HG03103 (cell line): ENCODE measurements at regions not wholly inside any gene's neighbourhood (a gene's known extent, or its start where the extent isn't known, plus 50 kb on each side); places are given as distances from the start of the nearest gene placed in this dataset.
A peak's percentile ranks its signal among the peaks of the same experiment; 100 is the strongest.

ENCODE experiments used
- ATAC-seq: cut with Tn5 transposase; IDR thresholded peaks from one replicate; pipeline ENCODE4 v1.9.1; 2021; ENCODE audit warnings: low read depth; ENCODE audit not compliant: unreplicated experiment

GRCh38 chr1:96962751-96963211 lies 241.2 kb downstream of the PTBP2 start:
- no peak for ATAC-seq

GRCh38 chr1:96964761-96965160 lies 243.2 kb downstream of the PTBP2 start:
- no peak for ATAC-seq

GRCh38 chr1:96966536-96967138 lies 245.1 kb downstream of the PTBP2 start:
- peak; percentile 81 for ATAC-seq

DNA sequence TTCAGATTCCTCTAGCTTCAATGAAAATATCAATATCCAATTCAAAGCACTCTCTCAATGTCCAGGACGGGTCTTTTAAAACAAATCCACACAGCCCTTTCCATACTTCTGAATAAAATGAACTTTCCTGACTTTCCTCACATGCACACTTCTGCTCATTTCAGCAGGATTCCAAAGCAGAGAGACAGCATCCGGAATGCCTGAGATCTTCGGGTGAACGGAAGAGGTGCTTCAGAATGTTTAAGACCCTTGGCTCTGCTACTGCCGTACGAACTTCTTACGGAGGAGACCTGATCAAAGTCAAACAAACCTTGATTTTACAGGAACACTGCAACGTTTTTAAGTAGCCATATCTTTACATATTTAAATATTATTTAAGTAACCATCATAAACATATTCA lies 245.7 kb downstream of the PTBP2 start:
- ATAC-seq = no peak

- no peak for ATAC-seq
These were observed 247.0 kb downstream of the PTBP2 start for GRCh38 chr1:96968541-96968940.

- ATAC-seq = no peak
These were observed 247.4 kb downstream of the PTBP2 start for GRCh38 chr1:96968983-96969382.

DNA sequence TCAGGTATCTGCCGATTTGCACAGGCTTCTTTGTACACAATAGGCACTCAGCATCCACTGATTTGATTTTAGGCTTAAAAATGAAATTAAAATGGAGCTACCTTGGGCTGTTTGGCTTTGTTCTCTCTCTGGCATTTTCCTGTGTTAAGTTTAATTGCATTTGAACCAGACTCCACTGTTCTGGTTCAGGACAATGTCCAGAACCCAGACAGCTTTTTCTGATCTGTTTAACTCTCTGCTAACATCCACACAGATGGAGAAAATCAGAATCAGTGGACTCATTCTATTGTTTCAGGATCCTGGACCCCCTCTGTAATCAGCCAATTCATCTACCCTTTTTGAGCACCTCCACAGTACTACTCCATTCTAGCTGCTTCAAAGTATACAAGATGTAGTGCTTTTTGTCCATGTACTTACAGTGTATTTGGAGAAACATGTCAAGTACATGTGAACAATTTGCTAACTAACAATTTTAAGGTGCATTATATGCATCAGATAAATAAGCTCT lies 248.1 kb downstream of the PTBP2 start:
- ATAC-seq = no peak

DNA sequence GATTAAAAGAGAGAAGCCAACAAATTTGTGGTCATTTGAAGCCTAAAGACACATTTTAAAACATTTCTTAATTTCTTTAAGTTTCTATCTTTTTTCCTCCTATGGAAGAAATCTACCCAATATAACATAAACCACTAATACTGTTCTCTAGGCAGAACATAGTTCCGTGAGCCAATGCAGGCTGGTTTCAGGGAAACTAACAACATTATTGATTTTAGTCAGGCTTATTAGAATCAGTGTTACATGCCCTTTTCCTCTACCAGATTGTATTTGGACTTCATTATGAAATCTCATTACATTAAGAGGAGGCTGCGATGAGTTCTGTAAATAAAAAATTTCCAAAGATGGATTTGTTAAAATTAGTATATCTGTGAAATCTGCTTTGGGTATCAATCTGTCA lies 249.9 kb downstream of the PTBP2 start:
- no peak for ATAC-seq

DNA sequence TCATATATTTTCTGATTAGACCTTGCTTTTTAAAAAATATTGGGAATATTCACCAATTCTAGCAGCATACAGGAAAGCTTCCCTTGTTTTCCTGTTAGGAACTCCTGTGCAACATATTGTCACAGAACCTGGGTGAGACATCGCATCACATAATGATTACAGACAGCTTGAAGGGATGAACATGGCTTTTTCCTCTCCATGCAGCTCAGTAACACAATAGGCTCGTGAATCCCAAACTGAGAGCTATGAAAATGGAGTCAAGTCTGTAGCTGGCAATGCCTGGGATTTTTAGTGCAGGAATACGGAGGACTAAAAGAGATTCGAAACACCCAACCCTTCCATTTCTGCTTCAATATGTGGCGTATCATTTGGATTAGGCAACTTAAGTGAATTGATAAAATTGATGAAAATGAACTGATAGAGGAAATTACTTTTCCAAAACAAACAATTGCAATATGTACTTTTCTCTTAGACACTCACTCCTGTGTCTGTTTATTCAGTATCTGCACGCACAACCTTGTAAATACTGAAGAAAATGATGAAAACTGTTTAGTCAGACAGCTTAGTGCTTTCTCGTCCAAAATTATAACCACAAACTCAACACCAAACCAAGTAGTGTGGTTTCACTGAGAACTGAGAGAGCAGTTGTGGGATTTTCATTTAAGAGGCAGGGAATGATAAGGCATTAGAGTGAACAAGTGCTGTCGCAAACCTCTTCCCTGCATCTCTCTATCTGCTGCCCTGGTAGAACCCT lies 250.4 kb downstream of the PTBP2 start:
- ATAC-seq = no peak

GRCh38 chr1:96973605-96974004 lies 252.0 kb downstream of the PTBP2 start:
- ATAC-seq = no peak

DNA sequence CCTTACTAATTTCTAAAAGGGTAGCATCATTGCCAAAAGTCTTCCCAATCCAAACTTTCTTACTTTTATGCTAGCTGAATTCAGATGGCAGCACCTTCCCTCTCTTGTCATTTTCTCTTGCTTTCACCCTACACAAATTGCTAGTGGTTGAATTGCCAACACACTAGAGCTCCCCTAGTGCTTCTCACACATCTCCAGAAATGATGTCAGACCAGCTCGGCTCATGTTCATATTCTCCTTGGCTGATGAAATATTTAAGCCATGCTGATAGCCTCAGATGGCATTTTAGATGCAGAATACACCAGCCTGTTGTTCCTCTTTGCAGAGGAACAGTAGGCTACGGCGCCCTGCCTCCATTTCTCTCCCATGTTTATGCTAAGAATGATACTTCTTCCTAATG lies 256.9 kb downstream of the PTBP2 start:
- ATAC-seq = no peak

GRCh38 chr1:96978901-96979300 lies 257.3 kb downstream of the PTBP2 start:
- no peak for ATAC-seq

- no peak for ATAC-seq
These were observed 258.0 kb downstream of the PTBP2 start for GRCh38 chr1:96979304-96980268.

- ATAC-seq = no peak
These were observed 258.9 kb downstream of the PTBP2 start for GRCh38 chr1:96980448-96980847.

DNA sequence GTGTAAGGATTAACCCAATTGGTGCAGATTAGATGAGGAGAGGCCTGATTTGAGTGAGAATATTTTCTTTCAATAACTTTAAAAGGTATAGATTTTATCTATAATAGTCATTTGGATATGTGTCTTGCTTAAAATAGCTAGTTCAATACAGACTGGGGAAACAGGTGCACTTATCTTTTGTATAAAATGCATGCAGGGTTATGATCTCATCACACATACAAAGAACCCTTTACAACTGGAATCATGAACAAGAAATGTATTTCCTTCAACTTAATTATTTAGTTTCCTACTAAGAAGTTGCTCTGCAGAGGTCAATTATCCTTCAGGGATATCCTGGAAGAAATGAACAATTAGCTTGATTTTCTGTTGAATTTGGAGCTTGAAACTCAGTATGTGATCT lies 259.6 kb downstream of the PTBP2 start:
- ATAC-seq = no peak

GRCh38 chr1:96982118-96982517 lies 260.5 kb downstream of the PTBP2 start:
- no peak for ATAC-seq

DNA sequence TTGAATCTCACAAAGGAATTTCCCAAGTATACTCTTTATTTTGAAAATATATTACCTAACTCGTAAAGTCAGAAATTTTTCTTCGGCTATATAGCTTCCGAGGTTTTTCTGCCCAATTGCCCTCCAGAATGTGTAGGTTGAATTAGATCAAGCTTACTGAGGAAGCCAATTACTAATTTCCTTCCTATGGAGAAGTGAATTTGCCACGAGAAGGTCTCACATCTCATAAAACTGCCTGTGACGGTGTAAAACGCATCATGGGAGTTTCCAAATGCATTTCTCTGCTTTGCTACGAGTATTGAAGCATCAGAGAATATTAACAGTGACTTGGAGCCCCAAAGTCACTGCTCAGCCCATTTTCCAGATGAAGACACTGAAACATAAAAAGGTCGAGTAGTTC lies 262.3 kb downstream of the PTBP2 start:
- ATAC-seq = no peak

DNA sequence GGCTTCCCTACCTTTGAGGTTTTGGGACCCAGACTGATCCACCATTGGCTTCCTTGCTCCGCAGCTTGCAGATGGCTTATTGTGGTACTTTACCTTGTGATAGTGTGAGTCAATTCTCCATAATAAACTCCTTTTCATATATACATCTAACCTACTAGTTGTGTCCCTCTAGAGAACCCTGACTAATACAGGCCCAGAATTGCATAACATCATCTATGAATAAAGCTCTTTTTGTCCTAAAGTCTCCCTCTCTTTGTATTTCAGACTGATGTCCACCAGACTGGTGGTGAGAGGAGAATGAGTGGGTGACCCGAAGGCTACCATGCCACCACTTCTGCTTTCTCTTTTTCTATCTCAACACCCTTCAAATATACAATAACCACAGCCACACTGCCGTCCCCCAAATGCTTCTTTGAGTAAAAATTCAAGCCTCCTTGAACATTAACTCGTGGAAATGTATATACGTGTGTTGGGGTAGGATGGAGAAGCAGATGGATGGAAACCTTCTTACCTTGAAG lies 265.7 kb downstream of the PTBP2 start:
- ATAC-seq = no peak

GRCh38 chr1:96989302-96989701 lies 267.7 kb downstream of the PTBP2 start:
- no peak for ATAC-seq

- ATAC-seq = no peak
These were observed 268.6 kb downstream of the PTBP2 start for GRCh38 chr1:96990136-96990535.

- ATAC-seq = no peak
These were observed 269.7 kb downstream of the PTBP2 start for GRCh38 chr1:96991261-96991660.
